K562 (cell line): ENCODE measurements at regions not wholly inside any gene's neighbourhood (a gene's known extent, or its start where the extent isn't known, plus 50 kb on each side); places are given as distances from the start of the nearest gene placed in this dataset.

Experiments
- ATF4 ChIP-seq: fragments of 450-650 bp; formaldehyde crosslinking; IDR thresholded peaks from 2 replicates; pipeline ENCODE4 v1.4.0; 2022; ENCODE audit warnings: mild to moderate bottlenecking, moderate library complexity
- CTCF ChIP-seq, 3 experiments: IDR thresholded peaks in 2 of 3; conservative IDR thresholded peaks in 1 of 3; 2 replicates each; pipeline ENCODE4 v1.5.1; 2011 to 2012; ENCODE audit warnings: low read length in 3 of 3, mild to moderate bottlenecking in 3 of 3, control low read depth in 2 of 3, improper control_type of control experiment in 1 of 3, inconsistent platforms in 1 of 3, low read depth in 1 of 3, mixed read lengths in 1 of 3, moderate library complexity in 1 of 3; ENCODE audit not compliant: insufficient read depth in 2 of 3
- POLR2AphosphoS5 ChIP-seq: IDR thresholded peaks from 2 replicates; pipeline ENCODE4 v1.6.1; 2011; ENCODE audit warnings: mild to moderate bottlenecking, low read depth, low read length, moderate library complexity; ENCODE audit not compliant: control insufficient read depth, insufficient read depth
- ZFP91 ChIP-seq: sonication (generic); formaldehyde crosslinking; IDR thresholded peaks from 2 replicates; pipeline ENCODE4 v1.8.0; 2022; ENCODE audit warnings: mild to moderate bottlenecking, missing genetic modification reagents
- ZNF263 ChIP-seq: sonication (generic); formaldehyde crosslinking; IDR thresholded peaks from 2 replicates; pipeline ENCODE4 v1.8.0; 2022; ENCODE audit warnings: mild to moderate bottlenecking, missing genetic modification reagents, borderline replicate concordance
- ZNF324 ChIP-seq: fragments of 250-450 bp; sonication (Bioruptor Pico); IDR thresholded peaks from 2 replicates; pipeline ENCODE4 v1.4.0; 2020; ENCODE audit warnings: mild to moderate bottlenecking

GRCh38 chr12:84089356-84089755, 823.2 kb downstream of the SLC6A15 start:
- TF ChIP-seq ZNF263 (CRISPR knock-in tag) (no peak), ZFP91 (CRISPR knock-in tag) (no peak), ZNF324 (CRISPR knock-in tag) (no peak), ATF4 (CRISPR knock-in tag) (no peak), POLR2AphosphoS5 (no peak), CTCF (IDR thresholded peaks at IDR 0.05 in 2 of 3, conservative IDR thresholded peaks at IDR 0.05 in 1 of 3; ENCODE audit: insufficient read depth in 2 of 3, low read depth in 1 of 3, low read length in 3 of 3) (no peak)
